ENCODE measurements at regions not wholly inside any gene's neighbourhood (a gene's known extent, or its start where the extent isn't known, plus 50 kb on each side); places are given as distances from the start of the nearest gene placed in this dataset.

DNA sequence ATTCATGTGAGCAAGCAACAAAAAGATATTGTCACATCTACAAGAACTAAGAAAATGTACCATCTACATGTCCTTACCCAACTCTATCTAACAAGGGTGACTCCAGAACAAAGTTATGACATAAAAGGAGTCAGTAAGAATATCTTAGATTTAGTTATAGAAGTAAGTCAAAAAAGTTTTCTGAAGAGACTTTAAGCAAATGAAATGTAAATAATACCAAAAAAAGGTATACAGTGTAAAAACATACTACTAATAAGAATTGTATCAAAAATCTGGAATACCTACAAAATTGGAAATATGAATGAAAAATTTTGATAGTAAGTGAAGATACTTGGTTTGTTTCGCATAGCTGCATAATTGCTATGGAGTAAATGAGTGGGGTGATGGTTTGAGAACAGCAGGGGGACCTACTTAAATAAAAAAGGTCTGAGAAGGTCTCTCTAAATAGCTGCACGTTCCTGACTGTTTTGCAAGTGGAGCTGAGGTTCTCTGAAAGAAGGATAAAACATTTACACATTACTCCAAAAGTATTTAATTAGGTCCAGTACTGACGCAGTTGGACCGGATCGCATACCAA is 51.0 kb upstream of the ENPP6 start:
- intact Hi-C loops (cut with DNase I; ENCODE audit: low total_unique reads), result loop anchor here (5.0 to 10.0 kb wide), 3 partner anchors 206 to 456 kb away; partner anchors contain the start of gene IRF2

DNA sequence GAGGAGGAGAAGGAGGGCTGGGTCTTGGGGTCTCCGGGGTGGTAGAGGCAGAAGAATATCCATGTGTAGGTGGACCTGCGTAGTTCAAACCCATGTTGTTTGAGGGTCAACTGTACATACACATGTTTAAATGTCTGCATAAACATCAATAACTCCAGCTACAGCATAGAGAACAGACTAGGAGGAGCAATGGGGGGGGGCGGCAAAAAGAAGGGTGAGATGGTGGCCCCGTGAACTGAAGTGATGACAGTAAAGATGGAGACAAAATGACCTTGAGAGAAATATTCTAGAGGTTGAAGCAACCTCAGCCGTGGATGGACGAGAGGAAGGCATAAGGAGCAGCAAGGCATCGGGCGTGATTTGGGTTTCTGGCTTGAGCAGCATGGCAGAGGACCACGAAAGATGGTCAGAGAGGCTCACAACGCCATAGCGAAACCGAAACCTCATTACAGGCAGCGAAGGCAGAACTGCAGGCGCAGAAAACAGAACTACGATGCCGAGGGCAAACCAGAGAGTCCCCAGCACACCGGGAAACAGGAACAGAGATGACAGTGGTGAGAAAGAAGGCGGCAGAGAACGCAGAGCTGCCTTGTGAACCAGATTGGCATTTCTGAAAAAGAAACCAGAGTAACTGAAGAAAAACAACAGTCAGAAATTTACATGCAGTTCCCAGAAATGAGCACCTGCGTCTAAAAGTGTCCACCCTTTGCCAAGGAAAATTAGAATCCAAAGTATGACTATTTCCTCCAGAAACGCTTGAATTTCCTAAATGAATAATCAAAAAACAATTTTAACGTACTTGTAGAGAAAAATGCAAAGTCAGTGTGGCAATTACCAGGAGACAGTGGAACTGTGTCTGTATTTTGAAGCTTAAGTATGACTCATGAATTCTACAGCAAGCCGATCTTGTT is 50.3 kb upstream of the ENPP6 start:
- peak in 2 of 3 donors; percentile 84 to 92 for TF ChIP-seq POLR2AphosphoS5 (IDR thresholded peaks at IDR 0.05)
- peak in 1 of 3 donors; percentile 75 for TF ChIP-seq POLR2A (IDR thresholded peaks at IDR 0.05)
- TF ChIP-seq, protein P1, sequence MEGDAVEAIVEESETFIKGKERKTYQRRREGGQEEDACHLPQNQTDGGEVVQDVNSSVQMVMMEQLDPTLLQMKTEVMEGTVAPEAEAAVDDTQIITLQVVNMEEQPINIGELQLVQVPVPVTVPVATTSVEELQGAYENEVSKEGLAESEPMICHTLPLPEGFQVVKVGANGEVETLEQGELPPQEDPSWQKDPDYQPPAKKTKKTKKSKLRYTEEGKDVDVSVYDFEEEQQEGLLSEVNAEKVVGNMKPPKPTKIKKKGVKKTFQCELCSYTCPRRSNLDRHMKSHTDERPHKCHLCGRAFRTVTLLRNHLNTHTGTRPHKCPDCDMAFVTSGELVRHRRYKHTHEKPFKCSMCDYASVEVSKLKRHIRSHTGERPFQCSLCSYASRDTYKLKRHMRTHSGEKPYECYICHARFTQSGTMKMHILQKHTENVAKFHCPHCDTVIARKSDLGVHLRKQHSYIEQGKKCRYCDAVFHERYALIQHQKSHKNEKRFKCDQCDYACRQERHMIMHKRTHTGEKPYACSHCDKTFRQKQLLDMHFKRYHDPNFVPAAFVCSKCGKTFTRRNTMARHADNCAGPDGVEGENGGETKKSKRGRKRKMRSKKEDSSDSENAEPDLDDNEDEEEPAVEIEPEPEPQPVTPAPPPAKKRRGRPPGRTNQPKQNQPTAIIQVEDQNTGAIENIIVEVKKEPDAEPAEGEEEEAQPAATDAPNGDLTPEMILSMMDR (IDR thresholded peaks at IDR 0.05 in 8 of 11, conservative IDR thresholded peaks at IDR 0.05 in 3 of 11), result peak in 1 of 11 experiments; percentile 15
- 31 to 48% (median 40%) methylated on average over 23 of the region's 23 CpGs for WGBS, 5 donors
- peak overlapping the region in 5 of 8 donors; percentile 11 to 64 (median 29) for H3K4me3 ChIP-seq
- intact Hi-C loops (cut with DNase I; ENCODE audit: low total_unique reads), result loop anchor here (5.0 to 10.0 kb wide), 3 partner anchors 207 to 457 kb away; partner anchors contain the start of gene IRF2
- H3K36me3 ChIP-seq, result no peaks in the 10 kb centered on the region
- H3K27ac ChIP-seq, result peak overlapping the region; percentile 73 to 95 (median 92)
- DNase-seq, result peak; percentile 91
- H3K9me3 ChIP-seq, result peaks cover 0 to 6% (median 0%) of the 10 kb centered on the region in 8 donors
- no peaks in the 10 kb centered on the region for H3K27me3 ChIP-seq (replicated peaks in 1 of 7)
- peaks cover 3 to 60% (median 47%) of the 10 kb centered on the region in 6 donors for H3K4me1 ChIP-seq

More for the DNA sequence above, 51.0 kb upstream of the ENPP6 start:
- peak overlapping the region; percentile 73 to 95 (median 92) for H3K27ac ChIP-seq
- peaks cover 0 to 6% (median 0%) of the 10 kb centered on the region in 8 donors for H3K9me3 ChIP-seq
- H3K27me3 ChIP-seq (replicated peaks in 1 of 7), result no peaks in the 10 kb centered on the region
- no peaks in the 10 kb centered on the region for H3K36me3 ChIP-seq
- H3K4me1 ChIP-seq, result peaks cover 3 to 58% (median 46%) of the 10 kb centered on the region in 6 donors
- WGBS, 5 donors, result 72 to 85% (median 79%) methylated on average over 5 of the region's 5 CpGs
- no peak for DNase-seq
- TF ChIP-seq POLR2A (IDR thresholded peaks at IDR 0.05), result no peak
- no peak for TF ChIP-seq POLR2AphosphoS5 (IDR thresholded peaks at IDR 0.05)
- TF ChIP-seq, protein P1 (IDR thresholded peaks at IDR 0.05 in 8 of 11, conservative IDR thresholded peaks at IDR 0.05 in 3 of 11), result no peak
- peak overlapping the region in 3 of 8 donors; percentile 29 to 64 (median 36) for H3K4me3 ChIP-seq

Small RNA genes in the stretch of these regions (small RNA-seq; reads per million reads assigned to genes)
- gene RN7SL28P, result 0 reads per million in 4 donors

All from spleen (tissue), 11 donors.